ENCODE measurements at regions not wholly inside any gene's neighbourhood (a gene's known extent, or its start where the extent isn't known, plus 50 kb on each side); places are given as distances from the start of the nearest gene placed in this dataset.

DNA sequence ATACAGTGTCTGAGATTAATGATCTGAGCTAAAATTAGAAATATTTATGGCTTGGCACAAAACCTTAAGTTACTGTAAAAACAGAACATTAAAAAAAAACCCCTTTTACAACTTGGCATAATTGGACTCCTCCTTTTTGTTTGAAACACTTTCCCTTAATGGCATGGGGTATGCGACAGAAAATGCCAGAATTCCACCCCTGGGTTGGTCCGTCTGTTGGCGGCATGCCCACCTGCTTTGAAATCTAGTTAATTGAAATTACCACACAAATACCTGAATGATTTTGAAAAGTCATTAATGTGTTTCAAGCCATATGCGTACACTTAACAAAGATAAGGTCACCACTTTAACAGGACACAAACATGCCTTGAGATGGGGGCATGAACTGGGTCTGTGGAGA, 175.1 kb upstream of the FOXQ1 start:
- H3K27me3 ChIP-seq (replicated peaks; ENCODE audit: control insufficient read depth, insufficient read depth, low read length, poor library complexity, severe bottlenecking) = no peaks in the 10 kb centered on the region
- no peak overlapping the region for H3K4me3 ChIP-seq (ENCODE audit: insufficient read depth, low read depth, low read length, poor library complexity, severe bottlenecking)
- no peak for DNase-seq
- H3K36me3 ChIP-seq (ENCODE audit: control insufficient read depth, insufficient read depth, low read length) = no peaks in the 10 kb centered on the region
- no peaks in the 10 kb centered on the region for H3K4me1 ChIP-seq (ENCODE audit: control insufficient read depth, insufficient read depth, low read length, poor library complexity, severe bottlenecking)
- no peak overlapping the region for H3K27ac ChIP-seq (ENCODE audit: insufficient read depth, low read length, poor library complexity, severe bottlenecking)
- no peaks in the 10 kb centered on the region for H3K9me3 ChIP-seq (ENCODE audit: control insufficient read depth, low read length)

DNA sequence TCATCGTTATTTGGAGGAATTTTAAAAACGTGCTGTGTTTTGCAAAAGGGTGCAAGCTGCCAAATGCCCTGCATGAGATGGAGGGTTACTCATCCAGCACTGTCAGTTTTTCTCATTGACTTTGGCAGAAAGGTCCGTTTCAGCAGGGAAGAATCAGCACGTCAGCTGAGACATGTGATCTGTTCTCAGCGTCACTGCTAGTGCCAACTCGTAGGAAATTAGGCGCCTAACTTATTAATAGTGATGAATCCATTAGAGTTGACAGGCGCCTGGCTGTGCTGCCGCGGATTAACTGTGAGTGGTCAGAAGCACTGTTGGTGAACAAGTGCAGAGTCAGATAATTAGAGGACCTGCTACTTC, 175.5 kb upstream of the FOXQ1 start:
- Histone ChIP-seq H3K4me1 (ENCODE audit: control insufficient read depth, insufficient read depth, low read length, poor library complexity, severe bottlenecking) (no peaks in the 10 kb centered on the region), H3K36me3 (ENCODE audit: control insufficient read depth, insufficient read depth, low read length) (no peaks in the 10 kb centered on the region), H3K27ac (ENCODE audit: insufficient read depth, low read length, poor library complexity, severe bottlenecking) (no peak overlapping the region), H3K27me3 (replicated peaks; ENCODE audit: control insufficient read depth, insufficient read depth, low read length, poor library complexity, severe bottlenecking) (no peaks in the 10 kb centered on the region), H3K9me3 (ENCODE audit: control insufficient read depth, low read length) (no peaks in the 10 kb centered on the region), H3K4me3 (ENCODE audit: insufficient read depth, low read depth, low read length, poor library complexity, severe bottlenecking) (no peak overlapping the region)
- no peak for DNase-seq

DNA sequence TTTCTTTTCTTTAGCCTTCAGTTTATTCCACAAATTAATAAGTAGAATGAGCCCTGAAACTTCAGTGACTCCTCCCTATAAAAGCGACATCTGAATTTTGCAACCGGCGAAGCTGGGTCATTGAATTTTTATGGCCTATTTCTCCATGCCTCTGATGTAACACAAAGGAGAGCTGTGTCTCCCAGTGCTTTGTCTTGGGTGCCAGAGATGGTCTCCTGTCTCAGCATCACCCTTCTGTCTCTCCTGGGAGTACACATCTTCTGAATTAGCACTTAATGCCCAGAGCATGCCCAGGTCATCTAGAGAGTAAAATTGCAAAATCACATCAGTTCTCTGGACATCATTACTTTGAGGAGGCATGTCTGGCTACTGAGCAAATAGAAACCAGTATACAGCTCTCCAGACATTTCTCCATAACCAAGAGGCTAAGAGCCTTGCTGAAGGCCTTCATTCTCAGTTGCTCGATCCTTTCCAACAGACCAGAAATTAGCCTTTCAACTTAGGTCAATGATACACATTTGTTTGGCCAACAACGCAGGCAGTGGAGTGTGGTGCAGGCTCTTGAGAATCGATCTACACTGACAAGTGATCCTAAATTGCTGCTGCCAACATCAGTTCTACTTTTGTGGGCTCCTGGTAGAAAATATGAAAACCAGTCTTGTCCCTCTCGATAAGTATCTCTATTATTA, 176.0 kb upstream of the FOXQ1 start:
- H3K4me1 ChIP-seq (ENCODE audit: control insufficient read depth, insufficient read depth, low read length, poor library complexity, severe bottlenecking) = no peaks in the 10 kb centered on the region

DNA sequence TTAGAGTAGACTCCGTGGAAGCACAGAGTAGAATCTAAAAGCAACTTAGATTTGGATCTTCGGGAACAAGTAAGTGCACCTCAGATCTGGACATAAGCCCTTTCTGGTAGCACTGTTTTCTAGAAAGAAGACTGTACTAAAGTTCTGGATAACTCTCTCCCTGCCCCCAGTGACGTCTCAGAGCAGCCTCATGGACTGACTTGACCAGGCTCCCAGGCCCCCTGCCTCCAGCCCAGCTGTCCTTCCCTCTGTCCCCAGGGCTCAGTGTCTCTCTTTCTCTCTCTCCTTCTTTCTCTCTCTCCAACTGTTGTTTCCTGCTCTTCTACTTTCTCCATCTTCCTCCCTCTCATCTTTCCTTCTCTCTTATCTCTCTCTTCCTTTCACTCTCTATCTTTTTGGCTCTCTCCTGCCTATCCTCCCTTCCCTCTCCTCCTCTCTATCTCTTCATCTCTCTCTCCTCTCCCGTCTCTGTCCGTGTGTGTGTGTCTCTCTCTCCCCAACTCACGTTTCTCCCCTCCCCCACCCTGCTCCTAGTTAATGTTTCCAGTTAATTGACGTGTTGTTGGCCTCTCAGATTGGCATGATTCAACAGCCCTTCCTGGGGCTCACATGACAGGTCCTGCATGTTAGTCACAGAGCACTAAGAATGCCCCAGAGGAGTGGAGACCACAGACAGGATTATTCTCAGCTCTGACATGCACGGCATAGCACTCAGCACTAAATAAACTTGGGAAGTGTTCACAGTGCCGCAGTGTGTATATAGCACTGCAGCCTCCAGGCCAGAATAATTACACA, 180.4 kb upstream of the FOXQ1 start:
- H3K27me3 ChIP-seq (replicated peaks; ENCODE audit: control insufficient read depth, insufficient read depth, low read length, poor library complexity, severe bottlenecking) = no peaks in the 10 kb centered on the region
- no peak for DNase-seq
- no peak overlapping the region for H3K4me3 ChIP-seq (ENCODE audit: insufficient read depth, low read depth, low read length, poor library complexity, severe bottlenecking)
- no peaks in the 10 kb centered on the region for H3K4me1 ChIP-seq (ENCODE audit: control insufficient read depth, insufficient read depth, low read length, poor library complexity, severe bottlenecking)
- no peaks in the 10 kb centered on the region for H3K9me3 ChIP-seq (ENCODE audit: control insufficient read depth, low read length)
- no peak overlapping the region for H3K27ac ChIP-seq (ENCODE audit: insufficient read depth, low read length, poor library complexity, severe bottlenecking)
- no peaks in the 10 kb centered on the region for H3K36me3 ChIP-seq (ENCODE audit: control insufficient read depth, insufficient read depth, low read length)

More for the DNA sequence above, 176.0 kb upstream of the FOXQ1 start:
- no peaks in the 10 kb centered on the region for H3K36me3 ChIP-seq (ENCODE audit: control insufficient read depth, insufficient read depth, low read length)
- no peak overlapping the region for H3K27ac ChIP-seq (ENCODE audit: insufficient read depth, low read length, poor library complexity, severe bottlenecking)
- H3K9me3 ChIP-seq (ENCODE audit: control insufficient read depth, low read length) = no peaks in the 10 kb centered on the region
- no peak overlapping the region for H3K4me3 ChIP-seq (ENCODE audit: insufficient read depth, low read depth, low read length, poor library complexity, severe bottlenecking)
- H3K27me3 ChIP-seq (replicated peaks; ENCODE audit: control insufficient read depth, insufficient read depth, low read length, poor library complexity, severe bottlenecking) = no peaks in the 10 kb centered on the region
- no peak for DNase-seq

DNA sequence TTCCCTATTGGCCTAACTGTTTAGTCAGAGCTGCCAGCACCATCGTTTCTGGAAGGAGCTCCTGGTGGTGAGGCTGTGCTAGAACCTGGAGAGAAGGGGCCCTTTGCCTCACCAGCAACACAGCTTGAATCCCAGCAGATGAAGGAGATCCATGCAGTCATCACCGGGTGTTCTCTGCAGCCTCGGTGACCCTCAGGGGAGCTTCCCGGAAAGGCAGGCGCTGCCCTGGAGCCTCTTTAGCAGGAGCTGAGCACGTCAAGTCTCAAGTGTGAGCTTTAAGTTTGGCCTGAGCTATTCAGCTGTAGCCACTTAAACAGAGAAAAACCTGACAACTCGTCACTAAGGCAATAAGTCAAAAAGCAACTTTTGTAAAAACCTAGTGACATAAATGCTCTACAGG, 181.2 kb upstream of the FOXQ1 start:
- Histone ChIP-seq H3K4me1 (ENCODE audit: control insufficient read depth, insufficient read depth, low read length, poor library complexity, severe bottlenecking) (no peaks in the 10 kb centered on the region), H3K36me3 (ENCODE audit: control insufficient read depth, insufficient read depth, low read length) (no peaks in the 10 kb centered on the region), H3K9me3 (ENCODE audit: control insufficient read depth, low read length) (no peaks in the 10 kb centered on the region), H3K27me3 (replicated peaks; ENCODE audit: control insufficient read depth, insufficient read depth, low read length, poor library complexity, severe bottlenecking) (no peaks in the 10 kb centered on the region), H3K4me3 (ENCODE audit: insufficient read depth, low read depth, low read length, poor library complexity, severe bottlenecking) (no peak overlapping the region), H3K27ac (ENCODE audit: insufficient read depth, low read length, poor library complexity, severe bottlenecking) (no peak overlapping the region)
- no peak for DNase-seq

DNA sequence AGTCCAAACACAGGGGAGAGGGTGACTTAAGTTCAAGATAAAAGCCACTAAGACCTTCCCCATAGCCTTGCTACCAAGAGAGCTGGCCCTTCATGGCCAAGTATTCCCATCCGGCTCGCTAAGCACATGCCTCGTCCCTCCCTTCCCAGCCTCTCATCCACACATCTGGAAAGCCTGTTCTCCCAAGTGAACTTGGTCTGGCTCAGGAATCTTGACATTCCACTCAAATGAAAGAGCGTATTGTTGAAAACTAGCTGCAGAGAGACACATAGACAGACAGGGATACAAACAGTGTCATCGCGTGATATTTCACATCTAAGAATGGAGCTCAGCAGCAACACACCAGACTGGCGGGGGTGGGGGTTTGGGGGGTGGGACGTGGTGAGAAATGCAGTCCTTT, 182.8 kb upstream of the FOXQ1 start:
- H3K4me3 ChIP-seq (ENCODE audit: insufficient read depth, low read depth, low read length, poor library complexity, severe bottlenecking) = no peak overlapping the region
- no peak overlapping the region for H3K27ac ChIP-seq (ENCODE audit: insufficient read depth, low read length, poor library complexity, severe bottlenecking)
- no peaks in the 10 kb centered on the region for H3K27me3 ChIP-seq (replicated peaks; ENCODE audit: control insufficient read depth, insufficient read depth, low read length, poor library complexity, severe bottlenecking)
- DNase-seq = no peak
- H3K36me3 ChIP-seq (ENCODE audit: control insufficient read depth, insufficient read depth, low read length) = no peaks in the 10 kb centered on the region
- H3K4me1 ChIP-seq (ENCODE audit: control insufficient read depth, insufficient read depth, low read length, poor library complexity, severe bottlenecking) = no peaks in the 10 kb centered on the region
- H3K9me3 ChIP-seq (ENCODE audit: control insufficient read depth, low read length) = no peaks in the 10 kb centered on the region

DNA sequence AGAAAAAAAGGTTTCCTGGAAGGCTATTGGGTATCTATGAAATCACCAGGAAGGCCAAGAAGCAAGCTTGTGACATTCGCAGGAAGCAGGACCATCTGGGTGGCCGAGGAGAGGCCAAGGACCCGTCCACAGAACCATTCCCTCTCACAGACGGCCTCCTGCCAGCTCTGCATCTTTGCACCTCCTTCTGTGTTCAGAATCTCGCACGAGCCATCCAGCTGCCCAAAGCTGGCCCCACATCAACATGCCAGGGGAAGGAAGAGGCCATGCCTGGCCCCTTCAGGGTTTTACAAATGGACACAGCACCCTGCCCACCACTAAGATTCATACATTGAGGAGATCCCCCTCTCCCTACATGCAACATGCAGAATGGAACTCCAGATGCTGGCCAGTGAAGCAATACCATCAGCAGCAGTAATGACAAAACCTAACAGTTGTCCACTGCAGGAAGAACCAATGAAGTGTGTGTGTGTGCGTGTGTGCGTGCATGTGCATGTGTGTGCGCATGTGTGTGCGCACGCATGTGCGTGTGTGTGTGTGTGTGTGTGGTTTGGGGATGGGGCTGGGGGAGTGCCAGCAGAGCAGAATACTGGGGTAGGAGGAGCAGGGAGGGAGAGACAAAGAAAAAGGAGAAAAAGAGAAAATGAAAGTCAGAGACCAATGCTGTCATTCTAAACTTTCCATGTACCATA, 184.2 kb upstream of the FOXQ1 start:
- DNase-seq = no peak
- no peaks in the 10 kb centered on the region for H3K9me3 ChIP-seq (ENCODE audit: control insufficient read depth, low read length)
- no peak overlapping the region for H3K4me3 ChIP-seq (ENCODE audit: insufficient read depth, low read depth, low read length, poor library complexity, severe bottlenecking)
- no peaks in the 10 kb centered on the region for H3K4me1 ChIP-seq (ENCODE audit: control insufficient read depth, insufficient read depth, low read length, poor library complexity, severe bottlenecking)
- H3K27ac ChIP-seq (ENCODE audit: insufficient read depth, low read length, poor library complexity, severe bottlenecking) = no peak overlapping the region
- H3K36me3 ChIP-seq (ENCODE audit: control insufficient read depth, insufficient read depth, low read length) = no peaks in the 10 kb centered on the region
- no peaks in the 10 kb centered on the region for H3K27me3 ChIP-seq (replicated peaks; ENCODE audit: control insufficient read depth, insufficient read depth, low read length, poor library complexity, severe bottlenecking)

DNA sequence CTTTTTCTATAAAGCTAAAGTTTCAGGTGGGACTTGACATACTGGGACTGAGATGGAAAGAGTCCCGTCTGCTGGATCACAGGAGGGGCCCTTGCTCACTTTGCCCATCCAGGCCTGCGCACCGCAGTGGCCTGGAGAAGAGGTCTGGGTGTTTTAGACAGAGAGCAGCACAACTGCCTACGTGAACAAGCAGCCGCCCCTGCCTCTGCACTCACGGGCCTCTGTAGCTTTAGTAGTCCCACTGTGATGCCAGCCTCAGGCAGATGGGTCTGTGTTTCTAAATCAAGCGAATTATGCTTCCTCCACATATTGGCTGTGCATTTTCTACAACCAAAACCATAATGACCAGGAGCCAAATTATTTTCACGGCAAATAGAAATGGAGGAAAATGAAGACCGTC, 184.8 kb upstream of the FOXQ1 start:
- no peak overlapping the region for H3K4me3 ChIP-seq (ENCODE audit: insufficient read depth, low read depth, low read length, poor library complexity, severe bottlenecking)
- no peaks in the 10 kb centered on the region for H3K36me3 ChIP-seq (ENCODE audit: control insufficient read depth, insufficient read depth, low read length)
- DNase-seq = no peak
- H3K27ac ChIP-seq (ENCODE audit: insufficient read depth, low read length, poor library complexity, severe bottlenecking) = no peak overlapping the region
- no peaks in the 10 kb centered on the region for H3K9me3 ChIP-seq (ENCODE audit: control insufficient read depth, low read length)
- H3K4me1 ChIP-seq (ENCODE audit: control insufficient read depth, insufficient read depth, low read length, poor library complexity, severe bottlenecking) = no peaks in the 10 kb centered on the region
- no peaks in the 10 kb centered on the region for H3K27me3 ChIP-seq (replicated peaks; ENCODE audit: control insufficient read depth, insufficient read depth, low read length, poor library complexity, severe bottlenecking)

DNA sequence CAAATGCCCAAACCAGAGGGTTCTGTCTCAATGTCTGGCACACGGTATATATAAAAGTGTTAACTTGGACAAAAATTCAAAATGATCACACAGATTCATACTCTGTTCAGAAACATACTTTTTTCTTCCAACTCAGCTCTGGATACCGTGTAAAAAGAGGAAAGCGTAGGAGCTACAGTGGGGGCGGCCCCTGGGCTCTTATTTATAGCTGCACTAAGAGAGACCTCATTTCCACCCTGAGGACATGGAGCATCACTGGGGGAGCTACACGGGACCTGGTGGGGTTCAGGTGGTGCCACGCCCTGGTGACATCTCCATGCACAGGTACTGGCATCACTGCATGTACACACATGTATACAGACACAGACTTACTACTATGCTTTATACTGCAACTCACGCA, 185.9 kb upstream of the FOXQ1 start:
- no peaks in the 10 kb centered on the region for H3K4me1 ChIP-seq (ENCODE audit: control insufficient read depth, insufficient read depth, low read length, poor library complexity, severe bottlenecking)
- H3K36me3 ChIP-seq (ENCODE audit: control insufficient read depth, insufficient read depth, low read length) = no peaks in the 10 kb centered on the region
- H3K27me3 ChIP-seq (replicated peaks; ENCODE audit: control insufficient read depth, insufficient read depth, low read length, poor library complexity, severe bottlenecking) = no peaks in the 10 kb centered on the region
- no peaks in the 10 kb centered on the region for H3K9me3 ChIP-seq (ENCODE audit: control insufficient read depth, low read length)
- no peak for DNase-seq
- no peak overlapping the region for H3K4me3 ChIP-seq (ENCODE audit: insufficient read depth, low read depth, low read length, poor library complexity, severe bottlenecking)
- no peak overlapping the region for H3K27ac ChIP-seq (ENCODE audit: insufficient read depth, low read length, poor library complexity, severe bottlenecking)

DNA sequence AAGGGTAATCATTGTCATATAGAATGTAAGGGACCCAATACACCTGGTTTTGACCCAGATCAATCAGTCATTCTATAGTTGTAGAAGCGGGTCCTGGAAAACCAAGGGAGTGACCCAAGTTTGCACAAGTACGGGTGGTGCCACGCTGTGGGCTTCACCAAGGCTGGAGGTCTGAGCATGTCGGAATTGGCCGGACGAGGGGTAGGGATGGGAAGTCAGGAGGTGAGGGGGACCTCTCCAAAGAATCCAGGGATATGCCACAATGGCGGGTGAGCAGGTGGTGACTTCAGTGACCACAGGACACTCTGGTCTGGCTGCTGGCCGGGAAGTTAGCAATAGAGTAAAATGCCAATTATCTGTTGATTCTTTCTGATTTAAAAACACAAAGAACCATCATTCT, 186.6 kb upstream of the FOXQ1 start:
- no peak overlapping the region for H3K27ac ChIP-seq (ENCODE audit: insufficient read depth, low read length, poor library complexity, severe bottlenecking)
- H3K4me1 ChIP-seq (ENCODE audit: control insufficient read depth, insufficient read depth, low read length, poor library complexity, severe bottlenecking) = no peaks in the 10 kb centered on the region
- no peak overlapping the region for H3K4me3 ChIP-seq (ENCODE audit: insufficient read depth, low read depth, low read length, poor library complexity, severe bottlenecking)
- H3K36me3 ChIP-seq (ENCODE audit: control insufficient read depth, insufficient read depth, low read length) = no peaks in the 10 kb centered on the region
- H3K27me3 ChIP-seq (replicated peaks; ENCODE audit: control insufficient read depth, insufficient read depth, low read length, poor library complexity, severe bottlenecking) = no peaks in the 10 kb centered on the region
- no peak for DNase-seq
- H3K9me3 ChIP-seq (ENCODE audit: control insufficient read depth, low read length) = no peaks in the 10 kb centered on the region

Measured in effector memory CD4-positive, alpha-beta T cell (primary cell).